Activated naive CD4-positive, alpha-beta T cell treated with anti-CD3 and anti-CD28 coated beads, Interleukin-2, amount 10 ng/mL, durations not matched to agents 7 days and 5 days (primary cell): ENCODE measurements at regions not wholly inside any gene's neighbourhood (a gene's known extent, or its start where the extent isn't known, plus 50 kb on each side); places are given as distances from the start of the nearest gene placed in this dataset.

Source experiments
- CTCF ChIA-PET: fragments of 350-600 bp; sonication (Branson Sonifier 250); formaldehyde crosslinking; loops from one replicate; lab custom pipeline; 2021; ENCODE audit warnings: antibody characterized with exemption; lab: Charles Lee
- DNase-seq: peaks from one replicate; pipeline ENCODE4 v3.0.0-alpha.2; 2020
- H3K27ac Mint-ChIP-seq: one replicate; pipeline ENCODE4 v1.8.0; 2021; ENCODE audit warnings: mild to moderate bottlenecking, moderate library complexity, mixed read lengths
- H3K27me3 Mint-ChIP-seq: one replicate; pipeline ENCODE4 v1.8.0; 2021; ENCODE audit warnings: mild to moderate bottlenecking, mixed read lengths
- H3K36me3 Mint-ChIP-seq: one replicate; pipeline ENCODE4 v1.8.0; 2021; ENCODE audit warnings: mixed read lengths
- H3K4me1 Mint-ChIP-seq: one replicate; pipeline ENCODE4 v1.8.0; 2021; ENCODE audit warnings: mixed read lengths
- H3K4me3 Mint-ChIP-seq: one replicate; pipeline ENCODE4 v1.8.0; 2021; ENCODE audit warnings: mild to moderate bottlenecking, moderate library complexity, mixed read lengths
- H3K9me3 Mint-ChIP-seq: one replicate; pipeline ENCODE4 v1.8.0; 2021; ENCODE audit warnings: mixed read lengths

GRCh38 chr14:26395726-26396125, 202.1 kb downstream of the NOVA1 start:
- Mint-ChIP-seq H3K27ac (no peak overlapping the region), H3K9me3 (peaks cover 10% of the 10 kb centered on the region), H3K36me3 (no peaks in the 10 kb centered on the region), H3K4me3 (no peak overlapping the region), H3K27me3 (no peaks in the 10 kb centered on the region), H3K4me1 (no peaks in the 10 kb centered on the region)
- no peak for DNase-seq
- CTCF ChIA-PET, result no interaction called here

GRCh38 chr14:26394150-26394810, 203.6 kb downstream of the NOVA1 start:
- CTCF ChIA-PET, result no interaction called here
- H3K36me3 Mint-ChIP-seq, result no peaks in the 10 kb centered on the region
- no peak overlapping the region for H3K27ac Mint-ChIP-seq
- no peaks in the 10 kb centered on the region for H3K27me3 Mint-ChIP-seq
- H3K9me3 Mint-ChIP-seq, result peaks cover 10% of the 10 kb centered on the region
- H3K4me1 Mint-ChIP-seq, result no peaks in the 10 kb centered on the region
- no peak for DNase-seq
- H3K4me3 Mint-ChIP-seq, result no peak overlapping the region

DNA sequence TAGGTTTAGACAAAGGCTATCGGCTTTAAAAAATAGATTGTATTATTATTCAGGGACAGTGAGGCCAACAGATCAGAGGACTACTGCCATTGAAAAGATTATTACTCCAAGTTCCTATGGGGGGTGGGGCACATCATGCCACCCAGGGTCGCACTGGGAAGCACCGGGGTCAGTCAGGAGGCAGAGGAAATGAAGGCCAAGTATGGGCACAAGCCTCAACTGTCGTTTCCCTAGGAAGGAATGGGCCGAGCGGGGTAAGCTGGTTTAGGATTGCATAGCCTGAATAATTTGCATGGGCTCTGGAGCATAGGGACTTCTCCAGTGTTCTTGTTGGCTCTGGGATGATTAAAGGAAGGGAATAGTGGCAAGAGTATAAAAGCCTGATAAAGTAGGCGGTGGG, 205.3 kb downstream of the NOVA1 start:
- CTCF ChIA-PET, result no interaction called here
- Mint-ChIP-seq H3K9me3 (peaks cover 10% of the 10 kb centered on the region), H3K27me3 (no peaks in the 10 kb centered on the region), H3K4me3 (no peak overlapping the region), H3K27ac (no peak overlapping the region), H3K4me1 (no peaks in the 10 kb centered on the region), H3K36me3 (no peaks in the 10 kb centered on the region)
- DNase-seq, result no peak

DNA sequence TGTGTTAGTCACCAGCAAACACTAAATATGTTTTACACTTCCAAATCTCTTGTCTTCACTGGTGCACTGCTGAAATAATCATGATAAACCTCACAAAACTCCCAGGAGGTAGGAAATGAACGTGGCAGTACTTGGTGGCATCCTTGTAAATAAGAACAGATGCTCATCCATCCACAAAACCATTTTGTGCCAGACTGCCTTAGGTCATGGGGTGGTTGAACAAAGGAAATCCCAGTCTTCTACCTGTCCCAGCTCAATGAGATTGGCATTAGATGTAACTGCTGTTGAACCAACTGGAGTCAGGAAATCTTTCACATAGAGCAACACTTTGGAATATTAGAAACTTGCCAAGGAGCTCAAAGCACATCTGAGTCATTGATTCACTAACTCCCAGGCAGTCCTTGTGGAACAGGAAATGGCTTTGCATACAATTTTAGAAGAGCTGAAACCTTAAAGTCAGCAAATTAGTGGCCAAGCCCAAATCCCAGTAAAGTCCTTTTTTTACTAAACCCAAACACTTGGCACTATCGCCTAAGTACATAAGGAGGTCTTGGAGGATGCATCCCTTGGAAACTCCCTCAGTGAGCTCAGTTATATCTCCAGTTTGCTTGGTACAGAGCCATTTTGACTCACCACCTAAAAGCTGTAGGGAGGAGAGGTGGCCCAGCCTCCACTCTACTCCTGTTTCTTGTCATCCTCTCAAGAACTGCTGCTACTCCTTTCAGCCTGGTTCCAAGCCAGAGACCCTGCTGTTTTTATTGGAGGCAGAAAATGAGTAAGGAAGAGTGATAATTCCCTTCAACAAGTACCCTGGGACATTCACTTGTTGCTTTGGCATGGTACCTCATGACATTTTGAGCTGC, 208.0 kb downstream of the NOVA1 start:
- no peaks in the 10 kb centered on the region for H3K36me3 Mint-ChIP-seq
- no peaks in the 10 kb centered on the region for H3K4me1 Mint-ChIP-seq
- H3K9me3 Mint-ChIP-seq, result peaks cover 12% of the 10 kb centered on the region
- CTCF ChIA-PET, result no interaction called here
- H3K27ac Mint-ChIP-seq, result no peak overlapping the region
- DNase-seq, result no peak
- H3K4me3 Mint-ChIP-seq, result no peak overlapping the region
- no peaks in the 10 kb centered on the region for H3K27me3 Mint-ChIP-seq

GRCh38 chr14:26385310-26385709, 212.5 kb downstream of the NOVA1 start:
- Mint-ChIP-seq H3K27ac (no peak overlapping the region), H3K4me3 (no peak overlapping the region), H3K4me1 (no peaks in the 10 kb centered on the region), H3K9me3 (peaks cover 7% of the 10 kb centered on the region), H3K27me3 (no peaks in the 10 kb centered on the region), H3K36me3 (no peaks in the 10 kb centered on the region)
- CTCF ChIA-PET, result no interaction called here
- no peak for DNase-seq

DNA sequence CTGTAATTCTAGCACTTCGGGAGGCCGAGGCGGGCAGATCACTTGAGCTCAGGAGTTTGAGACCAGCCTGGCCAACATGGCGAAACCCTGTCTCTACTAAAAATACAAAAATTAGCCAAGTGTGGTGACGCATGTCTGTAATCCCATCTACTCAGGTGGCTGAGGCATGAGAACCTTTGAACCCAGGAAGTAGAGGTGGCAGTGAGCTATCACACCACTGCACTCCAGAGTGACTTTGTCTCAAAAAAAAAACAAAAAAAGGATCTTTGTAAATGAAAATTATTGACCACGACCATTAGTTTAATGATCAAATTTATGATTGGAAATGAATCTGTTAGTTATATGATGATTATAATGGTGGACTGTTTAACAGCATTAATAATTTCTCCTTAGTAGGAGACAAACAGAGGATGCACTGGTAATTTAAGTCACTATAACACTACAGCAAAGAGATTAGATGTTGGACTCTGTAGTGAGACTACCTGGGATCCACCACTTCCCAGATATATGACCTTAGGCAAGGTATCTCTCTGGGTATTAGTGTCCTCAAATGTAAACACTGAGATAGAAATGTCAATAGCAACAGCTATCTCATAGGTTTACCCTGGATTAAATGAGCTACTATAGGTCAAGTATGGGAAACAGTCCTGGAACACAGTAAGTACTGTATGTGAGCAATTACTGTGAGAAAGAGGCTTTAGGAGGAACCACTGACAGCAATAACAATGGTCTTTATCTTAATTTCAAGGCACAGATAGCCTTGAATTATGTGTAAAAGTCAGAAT, 214.7 kb downstream of the NOVA1 start:
- H3K4me3 Mint-ChIP-seq, result no peak overlapping the region
- H3K36me3 Mint-ChIP-seq, result no peaks in the 10 kb centered on the region
- H3K9me3 Mint-ChIP-seq, result peaks cover 12% of the 10 kb centered on the region
- no peaks in the 10 kb centered on the region for H3K4me1 Mint-ChIP-seq
- no peak for DNase-seq
- no peak overlapping the region for H3K27ac Mint-ChIP-seq
- CTCF ChIA-PET, result no interaction called here
- no peaks in the 10 kb centered on the region for H3K27me3 Mint-ChIP-seq

DNA sequence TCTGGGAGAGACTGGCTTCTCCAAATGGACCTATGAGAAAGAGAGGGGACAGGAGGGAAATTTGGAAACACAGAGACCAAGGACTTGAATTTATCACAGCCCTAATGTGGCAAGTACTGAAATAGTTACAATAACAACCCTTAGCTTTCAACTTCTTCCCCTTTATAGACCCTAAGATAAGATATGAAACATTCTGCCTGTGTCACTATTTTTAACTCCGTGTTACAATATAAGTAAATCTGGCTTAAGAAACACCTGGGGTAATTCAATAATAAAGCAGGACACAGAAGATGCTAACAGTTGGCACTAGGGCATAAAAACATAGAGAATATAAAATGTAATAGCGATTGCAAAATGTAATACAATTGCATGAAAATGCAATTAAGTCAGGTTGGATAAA, 216.4 kb downstream of the NOVA1 start:
- Mint-ChIP-seq H3K36me3 (no peaks in the 10 kb centered on the region), H3K4me1 (no peaks in the 10 kb centered on the region)
- CTCF ChIA-PET, result no interaction called here

DNA sequence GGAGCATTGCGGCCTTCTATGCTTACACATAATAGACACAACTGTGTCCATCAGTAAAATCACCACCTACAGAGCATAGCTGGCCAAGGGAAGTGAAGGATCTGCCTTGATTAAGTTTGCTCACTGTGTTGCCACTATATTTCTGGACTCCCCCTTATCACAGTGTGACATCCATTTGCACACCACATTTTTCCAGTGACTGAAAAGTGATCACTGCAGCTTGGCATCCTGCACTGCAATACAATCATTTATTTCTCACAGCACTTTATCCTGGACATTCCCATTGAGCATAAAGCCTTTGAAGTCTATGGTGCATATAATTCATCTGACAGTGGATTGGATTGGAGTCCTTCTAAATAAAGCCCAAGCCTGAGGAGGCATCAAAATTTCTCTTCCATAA, 217.2 kb downstream of the NOVA1 start:
- H3K9me3 Mint-ChIP-seq, result peaks cover 19% of the 10 kb centered on the region
- H3K4me1 Mint-ChIP-seq, result no peaks in the 10 kb centered on the region
- CTCF ChIA-PET, result no interaction called here
- no peak overlapping the region for H3K27ac Mint-ChIP-seq
- no peaks in the 10 kb centered on the region for H3K27me3 Mint-ChIP-seq
- DNase-seq, result no peak
- H3K36me3 Mint-ChIP-seq, result no peaks in the 10 kb centered on the region
- no peak overlapping the region for H3K4me3 Mint-ChIP-seq

More for the DNA sequence above, 216.4 kb downstream of the NOVA1 start:
- Mint-ChIP-seq H3K4me3 (no peak overlapping the region), H3K27ac (no peak overlapping the region), H3K9me3 (peaks cover 15% of the 10 kb centered on the region), H3K27me3 (no peaks in the 10 kb centered on the region)
- no peak for DNase-seq

DNA sequence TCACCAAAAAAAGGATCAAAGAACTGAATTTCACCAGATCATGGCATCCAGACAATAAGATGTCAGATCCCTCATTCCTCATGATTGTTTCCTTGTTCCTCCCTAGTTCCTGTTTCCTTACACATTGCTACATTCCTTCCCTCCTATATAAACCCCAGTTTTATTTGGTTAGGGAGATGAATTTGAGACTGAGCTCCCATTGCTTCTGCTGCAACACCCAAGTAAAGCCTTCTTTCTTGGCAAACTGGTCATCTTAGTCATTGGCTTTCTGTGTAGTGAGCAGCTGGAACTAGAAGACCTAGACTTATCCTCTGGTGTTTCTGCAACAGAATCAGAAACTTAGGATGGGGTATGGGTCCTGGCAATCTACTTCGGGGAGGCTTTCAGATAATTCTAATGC, 217.9 kb downstream of the NOVA1 start:
- Mint-ChIP-seq H3K9me3 (peaks cover 19% of the 10 kb centered on the region), H3K27me3 (no peaks in the 10 kb centered on the region), H3K4me1 (no peaks in the 10 kb centered on the region), H3K4me3 (no peak overlapping the region), H3K27ac (no peak overlapping the region), H3K36me3 (no peaks in the 10 kb centered on the region)
- DNase-seq, result no peak
- CTCF ChIA-PET, result no interaction called here

DNA sequence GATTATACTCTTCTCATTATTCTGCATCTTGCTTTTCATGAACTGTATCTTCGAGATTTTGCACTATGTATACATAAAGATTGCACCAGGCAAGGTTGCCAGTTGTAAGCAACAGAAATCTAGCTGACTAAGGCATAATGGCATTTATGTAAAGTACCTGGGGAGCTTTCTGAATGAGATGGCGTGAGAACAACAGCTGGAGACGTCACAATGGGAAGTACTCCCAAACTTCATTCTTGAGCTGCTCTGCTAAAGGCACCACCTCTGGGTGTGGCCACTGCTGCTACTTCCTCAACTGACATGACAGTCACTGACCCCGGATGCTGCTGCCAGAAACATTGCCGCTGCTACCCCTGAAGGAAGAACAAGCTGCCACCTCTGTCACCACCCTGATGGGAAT, 220.7 kb downstream of the NOVA1 start:
- no peak for DNase-seq
- H3K36me3 Mint-ChIP-seq, result no peaks in the 10 kb centered on the region
- H3K27me3 Mint-ChIP-seq, result no peaks in the 10 kb centered on the region
- H3K9me3 Mint-ChIP-seq, result peaks cover 27% of the 10 kb centered on the region
- no peaks in the 10 kb centered on the region for H3K4me1 Mint-ChIP-seq
- CTCF ChIA-PET, result no interaction called here
- H3K27ac Mint-ChIP-seq, result no peak overlapping the region
- no peak overlapping the region for H3K4me3 Mint-ChIP-seq

GRCh38 chr14:26370115-26370514, 227.7 kb downstream of the NOVA1 start:
- peaks cover 17% of the 10 kb centered on the region for H3K9me3 Mint-ChIP-seq
- DNase-seq, result no peak
- H3K27ac Mint-ChIP-seq, result no peak overlapping the region
- no peaks in the 10 kb centered on the region for H3K36me3 Mint-ChIP-seq
- no peaks in the 10 kb centered on the region for H3K4me1 Mint-ChIP-seq
- no peak overlapping the region for H3K4me3 Mint-ChIP-seq
- CTCF ChIA-PET, result no interaction called here
- no peaks in the 10 kb centered on the region for H3K27me3 Mint-ChIP-seq

DNA sequence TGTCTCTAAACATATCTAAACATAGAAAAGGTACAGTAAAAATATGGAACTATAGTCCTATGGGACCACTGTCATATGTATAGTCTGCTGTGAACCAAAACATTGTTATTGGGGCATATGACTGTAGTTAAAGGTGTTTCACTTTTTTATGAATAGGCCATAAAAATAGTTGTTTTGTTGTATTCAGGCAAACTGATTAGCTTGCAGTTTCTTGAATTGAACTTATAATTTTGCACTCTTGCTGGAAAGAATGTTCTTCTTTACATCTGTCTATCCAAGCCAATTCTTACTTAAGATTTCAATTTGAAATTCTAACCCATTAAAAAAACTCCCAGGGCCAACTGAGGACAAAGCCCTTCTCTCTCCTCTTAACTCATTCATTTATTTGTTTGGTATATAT, 234.1 kb downstream of the NOVA1 start:
- no peaks in the 10 kb centered on the region for H3K27me3 Mint-ChIP-seq
- H3K36me3 Mint-ChIP-seq, result no peaks in the 10 kb centered on the region

GRCh38 chr14:26344596-26344995, 253.2 kb downstream of the NOVA1 start:
- DNase-seq, result no peak
- no peaks in the 10 kb centered on the region for H3K36me3 Mint-ChIP-seq
- H3K4me3 Mint-ChIP-seq, result no peak overlapping the region
- H3K27me3 Mint-ChIP-seq, result no peaks in the 10 kb centered on the region
- peaks cover 32% of the 10 kb centered on the region for H3K9me3 Mint-ChIP-seq
- H3K4me1 Mint-ChIP-seq, result no peaks in the 10 kb centered on the region
- no peak overlapping the region for H3K27ac Mint-ChIP-seq
- CTCF ChIA-PET, result no interaction called here

More for the DNA sequence above, 234.1 kb downstream of the NOVA1 start:
- DNase-seq, result no peak
- CTCF ChIA-PET, result no interaction called here
- H3K27ac Mint-ChIP-seq, result no peak overlapping the region
- H3K4me3 Mint-ChIP-seq, result no peak overlapping the region
- peaks cover 6% of the 10 kb centered on the region for H3K9me3 Mint-ChIP-seq
- H3K4me1 Mint-ChIP-seq, result no peaks in the 10 kb centered on the region

GRCh38 chr14:26339381-26339780, 258.5 kb downstream of the NOVA1 start:
- no peak for DNase-seq
- CTCF ChIA-PET, result no interaction called here
- Mint-ChIP-seq H3K36me3 (no peaks in the 10 kb centered on the region), H3K4me3 (no peak overlapping the region), H3K27me3 (no peaks in the 10 kb centered on the region), H3K27ac (no peak overlapping the region), H3K4me1 (no peaks in the 10 kb centered on the region), H3K9me3 (peaks cover 15% of the 10 kb centered on the region)
